ENCODE measurements at regions not wholly inside any gene's neighbourhood (a gene's known extent, or its start where the extent isn't known, plus 50 kb on each side); places are given as distances from the start of the nearest gene placed in this dataset.

- DNase-seq (ENCODE audit: extremely low read depth, low read depth): no peak
Observed at GRCh38 chr12:42774238-42774637, 184.7 kb upstream of the PRICKLE1 start.

DNA sequence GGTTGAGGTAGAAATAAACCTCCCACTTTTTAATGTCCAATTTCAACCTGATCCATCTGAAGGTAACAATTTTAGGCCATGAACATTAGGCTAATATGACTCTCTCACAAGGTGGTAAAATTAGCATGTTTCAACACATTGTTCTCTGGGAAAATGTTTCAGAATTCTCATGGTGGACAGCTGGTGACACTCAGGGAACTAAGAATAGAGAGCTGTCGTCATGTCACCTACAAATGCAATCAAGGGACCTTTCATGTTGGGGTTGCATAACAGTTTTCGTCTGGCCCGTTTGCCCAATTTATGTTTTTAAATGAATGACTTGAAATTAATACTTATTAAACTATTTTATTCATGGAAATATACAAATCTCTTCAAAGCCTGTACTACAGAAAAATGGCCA lies 180.7 kb upstream of the PRICKLE1 start:
- DNase-seq (ENCODE audit: extremely low read depth, low read depth): no peak

- DNase-seq (ENCODE audit: extremely low read depth, low read depth): no peak
Observed at GRCh38 chr12:42769455-42769854, 179.9 kb upstream of the PRICKLE1 start.

- DNase-seq (ENCODE audit: extremely low read depth, low read depth): no peak
Observed at GRCh38 chr12:42767998-42768397, 178.5 kb upstream of the PRICKLE1 start.

DNA sequence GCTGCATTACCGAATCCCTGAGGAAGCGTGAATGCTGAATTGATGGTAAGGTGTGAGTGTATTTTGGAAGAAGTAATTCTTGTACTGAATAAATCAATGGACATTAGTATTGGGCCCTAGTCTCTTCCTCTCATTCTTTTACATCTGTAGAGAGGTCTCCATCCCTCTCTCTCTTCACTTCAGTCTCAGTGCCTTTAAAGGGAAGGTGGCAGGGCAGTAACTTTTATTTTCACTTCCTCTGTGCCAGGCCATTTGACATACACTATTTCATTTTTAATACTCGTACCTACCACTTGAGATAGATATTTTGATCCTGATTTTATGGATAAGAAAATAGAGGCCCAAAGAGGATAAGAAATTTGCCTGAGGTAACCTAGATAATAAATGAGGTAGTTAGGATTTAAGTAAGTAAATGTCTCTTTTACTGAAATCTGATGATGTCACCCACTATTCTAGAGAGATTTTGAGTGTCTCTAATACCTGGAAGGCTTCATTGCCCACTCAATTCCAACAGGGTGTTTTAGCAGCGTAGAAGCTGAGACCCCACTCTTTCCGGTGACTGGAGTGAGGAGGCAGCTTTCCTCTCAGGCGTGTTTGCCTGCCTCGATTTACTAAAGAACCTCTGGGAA lies 177.9 kb upstream of the PRICKLE1 start:
- DNase-seq (ENCODE audit: extremely low read depth, low read depth): no peak

DNA sequence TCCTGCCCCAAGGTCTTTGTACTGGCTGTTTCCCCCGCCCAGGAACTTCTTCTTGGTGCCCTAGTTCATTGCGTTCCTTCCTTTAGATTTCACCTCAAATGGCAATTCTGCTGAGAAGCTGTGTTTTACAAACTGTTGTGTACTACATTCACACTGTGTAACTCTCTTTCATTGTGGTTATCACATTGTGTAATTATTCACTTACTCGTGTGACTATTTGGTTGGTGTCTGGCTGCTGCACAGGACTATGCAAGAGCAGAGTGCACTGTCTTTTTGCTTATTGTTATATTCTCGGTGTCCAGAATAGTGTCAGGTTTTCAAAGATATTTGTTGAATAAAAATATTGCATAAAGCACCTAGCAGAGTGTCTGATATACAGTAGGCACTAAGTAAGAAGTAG lies 177.2 kb upstream of the PRICKLE1 start:
- DNase-seq (ENCODE audit: extremely low read depth, low read depth): no peak

GRCh38 chr12:42766026-42766425 lies 176.5 kb upstream of the PRICKLE1 start:
- DNase-seq (ENCODE audit: extremely low read depth, low read depth): no peak

DNA sequence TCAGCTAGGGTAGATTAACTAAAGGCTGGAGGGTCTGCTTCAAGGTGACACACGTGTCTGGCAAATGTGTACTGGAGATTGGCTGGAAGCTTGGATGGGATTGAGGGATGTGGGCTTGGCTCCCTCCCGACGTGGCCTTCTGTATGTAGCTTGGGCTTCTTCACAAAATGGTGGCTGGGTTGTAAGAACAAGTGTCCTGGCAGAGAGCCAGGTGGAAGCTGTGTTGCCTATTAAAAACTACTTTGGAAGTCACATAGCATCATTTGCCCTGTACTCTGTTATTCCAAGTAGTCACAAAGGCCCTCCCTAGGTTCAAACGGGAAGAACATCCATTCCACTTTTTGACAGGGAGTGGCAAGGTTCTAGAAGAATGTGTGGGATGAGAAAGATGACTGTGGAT lies 174.1 kb upstream of the PRICKLE1 start:
- no peak for DNase-seq (ENCODE audit: extremely low read depth, low read depth)

DNA sequence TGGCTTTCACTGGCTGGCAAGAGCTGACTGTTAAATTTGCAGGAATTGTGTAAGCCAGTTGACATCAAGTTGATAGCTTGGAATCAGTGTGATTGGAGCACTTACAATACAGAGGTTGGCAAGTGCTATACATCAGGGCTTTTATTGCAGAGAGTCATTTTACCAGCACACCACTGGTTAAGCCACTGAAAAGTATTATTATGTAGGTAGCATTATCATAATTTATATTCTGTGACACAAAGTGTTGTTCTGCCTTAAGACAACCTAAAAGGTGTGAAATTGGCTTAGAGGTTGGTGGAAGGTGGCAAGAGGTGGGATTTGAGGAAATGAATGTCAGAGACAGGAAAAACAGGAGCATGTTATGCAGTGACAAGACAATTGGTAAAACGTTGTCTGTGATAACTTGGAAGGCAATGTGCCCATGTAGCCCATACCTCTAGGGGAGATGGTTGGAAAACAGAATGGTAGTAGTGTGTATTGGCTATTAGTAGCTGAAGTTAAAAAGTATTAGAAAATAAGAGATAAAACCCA lies 172.9 kb upstream of the PRICKLE1 start:
- no peak for DNase-seq (ENCODE audit: extremely low read depth, low read depth)

DNA sequence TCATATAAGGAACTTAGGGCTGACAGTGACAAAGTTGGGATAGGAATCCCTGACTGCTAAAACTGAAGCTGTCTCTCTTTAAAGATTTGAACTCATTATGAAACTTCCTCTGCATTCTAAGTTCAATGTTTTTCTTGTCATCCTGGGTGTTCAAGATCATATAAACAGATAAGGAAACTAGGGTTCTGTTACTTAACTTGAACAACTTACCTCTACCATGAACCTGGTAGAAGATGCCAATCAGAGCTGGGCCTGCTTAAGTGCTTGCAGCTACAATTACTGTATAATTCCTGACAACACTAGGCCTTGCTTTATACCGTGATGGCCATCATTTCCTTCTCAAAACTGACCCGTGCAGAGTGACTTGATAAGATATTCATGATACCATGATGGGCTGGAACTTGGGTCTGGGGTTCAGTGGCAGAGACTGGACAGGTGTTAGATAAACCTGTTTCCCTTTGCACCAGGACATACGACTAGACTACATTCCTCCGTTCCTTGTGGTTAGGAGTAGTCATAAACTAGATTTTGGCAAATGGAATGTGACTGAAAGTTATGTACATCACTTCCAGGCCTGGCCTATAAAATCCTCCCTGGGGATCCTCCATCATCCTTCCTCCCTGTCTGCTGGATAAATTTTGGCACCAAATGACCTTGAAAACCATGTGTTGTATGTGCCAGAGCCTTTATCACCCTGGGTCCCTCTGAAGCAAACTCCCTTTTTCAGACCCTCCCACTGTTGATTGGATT lies 172.2 kb upstream of the PRICKLE1 start:
- no peak for DNase-seq (ENCODE audit: extremely low read depth, low read depth)

GRCh38 chr12:42761086-42761485 lies 171.5 kb upstream of the PRICKLE1 start:
- DNase-seq (ENCODE audit: extremely low read depth, low read depth): no peak

GRCh38 chr12:42760550-42760949 lies 171.0 kb upstream of the PRICKLE1 start:
- DNase-seq (ENCODE audit: extremely low read depth, low read depth): no peak

DNA sequence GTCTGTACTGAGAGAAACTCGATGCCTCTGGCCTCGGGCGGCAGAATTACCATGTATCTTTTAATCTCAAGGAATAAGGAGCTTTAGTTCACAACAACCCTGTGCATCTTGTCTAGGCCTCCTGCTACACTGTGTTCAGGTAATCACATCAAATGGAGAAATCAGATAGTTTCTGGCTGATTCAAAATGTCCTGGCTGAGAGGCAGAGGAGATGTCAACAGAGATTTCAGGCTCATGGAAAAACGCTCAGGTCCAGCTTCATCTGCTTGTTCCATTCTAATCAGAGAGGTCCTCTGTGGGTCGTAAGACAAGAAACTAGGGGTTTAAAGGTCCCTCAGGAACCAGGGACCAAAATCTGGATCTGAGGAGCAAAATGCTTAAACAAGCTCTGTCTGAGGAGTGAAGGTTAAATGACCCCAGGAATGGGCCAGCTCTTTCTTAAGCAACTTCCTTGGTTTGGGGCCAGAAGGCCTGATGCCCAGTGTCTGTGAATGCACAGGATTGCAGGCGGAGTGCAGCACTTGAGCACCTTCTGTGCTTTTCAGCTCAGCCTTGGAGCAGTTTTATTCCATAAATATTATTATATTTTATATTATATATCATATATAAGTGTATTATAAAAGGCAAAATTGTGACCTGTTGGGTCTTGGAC lies 170.2 kb upstream of the PRICKLE1 start:
- DNase-seq (ENCODE audit: extremely low read depth, low read depth): no peak

GRCh38 chr12:42758806-42759205 lies 169.3 kb upstream of the PRICKLE1 start:
- DNase-seq (ENCODE audit: extremely low read depth, low read depth): no peak

GRCh38 chr12:42757624-42758119 lies 168.1 kb upstream of the PRICKLE1 start:
- no peak for DNase-seq (ENCODE audit: extremely low read depth, low read depth)

DNA sequence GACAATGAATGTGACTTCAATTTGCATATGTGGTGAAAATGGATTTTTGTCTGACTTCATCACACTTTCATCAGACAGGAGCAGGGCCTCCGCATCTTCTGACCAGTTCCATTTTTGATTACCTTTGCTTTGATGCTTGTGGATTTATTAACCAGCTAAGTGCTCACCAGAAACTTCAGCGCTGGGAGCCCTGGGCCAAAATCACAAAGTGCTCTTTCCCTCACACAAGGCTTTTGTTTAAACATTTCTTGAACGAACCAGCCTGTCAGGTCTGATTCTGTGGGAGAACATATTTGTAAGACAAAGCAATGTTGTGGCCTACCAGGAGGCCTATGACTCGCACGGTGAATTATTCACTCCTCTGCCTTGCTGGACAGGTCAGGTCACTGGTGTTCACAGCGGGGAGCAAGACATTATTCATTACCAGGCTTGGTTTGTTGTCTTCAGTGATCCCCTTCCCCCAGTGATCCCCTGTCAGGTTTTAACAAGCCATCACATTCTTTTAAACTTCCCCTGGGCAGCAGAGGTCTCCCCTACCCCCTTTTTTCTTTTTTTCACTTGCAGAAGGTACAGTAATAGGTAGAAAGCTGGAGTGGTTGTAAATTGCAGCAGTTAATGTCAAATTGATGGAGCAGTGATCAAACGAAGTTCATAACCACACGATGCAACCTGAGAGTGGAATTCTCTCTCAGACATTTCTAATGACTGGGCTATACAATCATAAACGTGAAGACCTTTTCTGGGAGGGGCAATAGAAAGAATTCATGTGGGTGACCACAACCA lies 167.5 kb upstream of the PRICKLE1 start:
- DNase-seq (ENCODE audit: extremely low read depth, low read depth): no peak

DNA sequence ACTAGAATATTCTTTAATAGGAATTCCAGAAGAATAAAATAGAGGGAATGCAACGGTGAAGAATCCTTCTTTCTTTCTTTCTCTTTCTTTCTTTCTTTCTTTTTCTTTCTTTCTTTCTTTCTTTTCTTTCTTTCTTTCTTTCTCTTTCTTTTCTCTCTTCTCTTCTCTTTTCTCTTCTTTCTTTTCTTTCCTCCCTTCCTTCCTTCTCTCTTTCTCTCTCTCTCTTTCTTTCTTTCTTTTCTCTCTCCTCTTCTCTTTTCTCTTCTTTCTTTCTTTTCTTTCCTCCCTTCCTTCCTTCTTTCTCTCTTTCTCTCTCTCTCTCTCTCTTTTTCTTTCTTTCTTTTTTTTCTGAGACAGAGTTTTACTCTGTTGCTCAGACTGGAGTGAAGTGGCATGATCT lies 160.8 kb upstream of the PRICKLE1 start:
- DNase-seq (ENCODE audit: extremely low read depth, low read depth): no peak

- no peak for DNase-seq (ENCODE audit: extremely low read depth, low read depth)
Observed at GRCh38 chr12:42749239-42749638, 159.7 kb upstream of the PRICKLE1 start.

- peak; percentile 78 for DNase-seq (ENCODE audit: extremely low read depth, low read depth)
Observed at GRCh38 chr12:42744539-42745182, 155.1 kb upstream of the PRICKLE1 start.

DNA sequence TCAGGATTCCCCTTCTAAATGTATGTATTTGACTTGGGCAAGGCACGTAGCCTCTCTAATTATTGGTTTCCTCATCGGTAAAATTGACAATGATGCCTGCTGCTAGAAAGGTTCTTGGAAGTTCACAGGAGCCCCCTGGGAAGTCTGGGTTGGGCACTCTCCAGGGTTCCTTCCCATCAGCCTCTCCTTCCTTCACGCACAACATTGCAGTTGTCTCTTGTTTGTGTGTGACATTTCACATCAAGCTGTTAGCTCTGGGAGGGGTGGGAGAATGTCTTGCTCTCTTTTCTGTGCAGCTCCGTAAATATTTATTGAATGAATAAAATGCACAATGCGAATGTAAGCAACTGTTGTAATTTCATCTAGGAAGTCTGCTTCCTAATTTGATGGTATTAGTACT lies 153.2 kb upstream of the PRICKLE1 start:
- DNase-seq (ENCODE audit: extremely low read depth, low read depth): peak; percentile 98
